22Rv1 (cell line): ENCODE measurements at regions not wholly inside any gene's neighbourhood (a gene's known extent, or its start where the extent isn't known, plus 50 kb on each side); places are given as distances from the start of the nearest gene placed in this dataset.

ENCODE experiments used
- CTCF ChIP-seq: fragments of 450-650 bp; IDR thresholded peaks from 2 replicates; pipeline ENCODE4 v1.5.1; 2017; ENCODE audit warnings: mild to moderate bottlenecking
- ZFX ChIP-seq: fragments of 450-650 bp; IDR thresholded peaks from 2 replicates; pipeline ENCODE4 v1.6.1; 2017; ENCODE audit warnings: antibody characterized with exemption, borderline replicate concordance

GRCh38 chr10:131396121-131397050 is 84.9 kb upstream of the TCERG1L start:
- TF ChIP-seq CTCF (no peak), ZFX (no peak)
